Endothelial cell of umbilical vein (primary cell): ENCODE measurements at regions not wholly inside any gene's neighbourhood (a gene's known extent, or its start where the extent isn't known, plus 50 kb on each side); places are given as distances from the start of the nearest gene placed in this dataset.

Experiments used
- BruUV-seq: library from RNA; stranded (reverse); fragments of 400-500 nt; replicated peaks from 2 replicates; lab custom pipeline; 2021; lab: Mats Ljungman, UMichigan
- CTCF ChIA-PET: fragments of 300-600, 350-600 bp; sonication (Branson Sonifier 250); formaldehyde crosslinking; loops from one replicate; lab custom pipeline; 2021; ENCODE audit warnings: antibody characterized with exemption, inconsistent platforms; lab: Charles Lee
- POLR2A ChIA-PET: fragments of 300-600, 350-600 bp; sonication (Branson Sonifier 250); formaldehyde crosslinking; loops from one replicate; lab custom pipeline; 2021; ENCODE audit warnings: antibody characterized with exemption, inconsistent platforms; lab: Charles Lee
- DNase-seq: peaks from one replicate; pipeline ENCODE4 v3.0.0-alpha.2; 2011; ENCODE audit warnings: low read depth, low spot score
- FAIRE-seq: peaks from 2 replicates; lab custom pipeline; 2011; peaks lifted over from hg19 to GRCh38; lab: Jason Lieb, UNC
- H2AFZ ChIP-seq: 2 replicates; pipeline ENCODE4 v1.6.0; 2012; ENCODE audit warnings: low read depth, low read length, control low read depth, inconsistent platforms
- H3K27ac ChIP-seq: 2 replicates; pipeline ENCODE4 v1.5.1; 2011; ENCODE audit warnings: low read depth, mild to moderate bottlenecking, control low read depth, low read length, moderate library complexity; ENCODE audit not compliant: insufficient read depth
- H3K27me3 ChIP-seq, 2 experiments: 2 replicates each; pipeline versions ENCODE4 v1.6.0 to v1.6.1; 2011; ENCODE audit warnings: low read length in 2 of 2, mixed read lengths in 1 of 2; ENCODE audit not compliant: control insufficient read depth in 2 of 2, insufficient read depth in 2 of 2
- H3K36me3 ChIP-seq, 2 experiments: 2 replicates in 1 of 2; 3 replicates in 1 of 2; pipeline ENCODE4 v1.5.1; 2011; ENCODE audit warnings: low read length in 2 of 2, mild to moderate bottlenecking in 1 of 2, moderate library complexity in 1 of 2; ENCODE audit not compliant: control insufficient read depth in 2 of 2, insufficient read depth in 2 of 2; ENCODE audit errors: extremely low read depth in 1 of 2
- H3K4me1 ChIP-seq: 3 replicates; pipeline ENCODE4 v1.5.1; 2011; ENCODE audit warnings: mild to moderate bottlenecking, low read length; ENCODE audit not compliant: control insufficient read depth, insufficient read depth; ENCODE audit errors: extremely low read depth
- H3K4me2 ChIP-seq: 2 replicates; pipeline ENCODE4 v1.6.1; 2011; ENCODE audit warnings: low read length, control low read depth, mixed read lengths; ENCODE audit not compliant: insufficient read depth
- H3K4me3 ChIP-seq, 3 experiments: fragments of 200-600 bp in 1 of 3; sonication (generic), shearing (Covaris generic) in 1 of 3; replicated peaks in 1 of 3; 2 replicates each; pipeline ENCODE4 v1.5.1; 2011 to 2016; ENCODE audit warnings: control low read depth in 3 of 3, low read length in 3 of 3, mild to moderate bottlenecking in 2 of 3, inconsistent platforms in 1 of 3, low read depth in 1 of 3, moderate library complexity in 1 of 3; ENCODE audit not compliant: insufficient read depth in 1 of 3
- H3K79me2 ChIP-seq: 2 replicates; pipeline ENCODE4 v1.6.0; 2012; ENCODE audit warnings: low read length, inconsistent platforms; ENCODE audit not compliant: control insufficient read depth, insufficient read depth
- H3K9ac ChIP-seq: replicated peaks from 2 replicates; pipeline ENCODE3; 2011; ENCODE audit warnings: low read length, control low read depth; ENCODE audit not compliant: insufficient read depth; ENCODE audit errors: extremely low read depth
- H3K9me1 ChIP-seq: replicated peaks from 3 replicates; pipeline ENCODE4 v1.6.0; 2011; ENCODE audit warnings: mild to moderate bottlenecking, low read length; ENCODE audit not compliant: control insufficient read depth, insufficient read depth; ENCODE audit errors: extremely low read depth
- H3K9me3 ChIP-seq: replicated peaks from 2 replicates; pipeline ENCODE4 v1.5.1; 2012; ENCODE audit warnings: low read length, inconsistent platforms; ENCODE audit not compliant: control insufficient read depth, insufficient read depth
- H4K20me1 ChIP-seq: replicated peaks from 2 replicates; pipeline ENCODE3; 2011; ENCODE audit warnings: mild to moderate bottlenecking, low read length; ENCODE audit not compliant: control insufficient read depth, insufficient read depth; ENCODE audit errors: extremely low read depth
- CTCF ChIP-seq, 2 donors: IDR thresholded peaks; 1 replicate in 1 of 2; 2 replicates in 1 of 2; pipeline ENCODE4 v1.5.1; 2011; ENCODE audit warnings: low read length in 2 of 2, mild to moderate bottlenecking in 2 of 2, moderate library complexity in 2 of 2, control low read depth in 1 of 2, inconsistent platforms in 1 of 2, low read depth in 1 of 2; ENCODE audit not compliant: insufficient read depth in 1 of 2; ENCODE audit errors: extremely low read depth in 1 of 2
- EZH2 ChIP-seq: IDR thresholded peaks from 2 replicates; pipeline ENCODE4 v1.6.1; 2012; ENCODE audit warnings: borderline replicate concordance, low read depth, mild to moderate bottlenecking, moderate library complexity, low read length, inconsistent platforms; ENCODE audit not compliant: severe bottlenecking
- FOS ChIP-seq: IDR thresholded peaks from 2 replicates; pipeline ENCODE4 v1.6.1; 2011; ENCODE audit warnings: mild to moderate bottlenecking, low read length, moderate library complexity, borderline replicate concordance; ENCODE audit not compliant: insufficient read depth
- GATA2 ChIP-seq: IDR thresholded peaks from 2 replicates; pipeline ENCODE4 v1.7.0; 2011; ENCODE audit warnings: low read depth, mild to moderate bottlenecking, moderate library complexity, mixed read lengths, low read length; ENCODE audit not compliant: insufficient read length, insufficient read depth
- JUN ChIP-seq: IDR thresholded peaks from 2 replicates; pipeline ENCODE4 v1.6.1; 2011; ENCODE audit warnings: borderline replicate concordance, low read depth; ENCODE audit not compliant: insufficient read length, insufficient read depth
- MAX ChIP-seq: IDR thresholded peaks from 2 replicates; pipeline ENCODE4 v1.6.1; 2011; ENCODE audit not compliant: insufficient read depth, insufficient read length
- MYC ChIP-seq: IDR thresholded peaks from one replicate; pipeline ENCODE4 v1.6.1; 2011; ENCODE audit warnings: mild to moderate bottlenecking, low read depth, low read length
- POLR2A ChIP-seq: IDR thresholded peaks from 2 replicates; pipeline ENCODE4 v1.6.1; 2012; ENCODE audit warnings: low read depth, mild to moderate bottlenecking, control low read depth, low read length
- POLR2AphosphoS5 ChIP-seq: IDR thresholded peaks from 2 replicates; pipeline ENCODE4 v1.6.1; 2012; ENCODE audit warnings: low read depth, mild to moderate bottlenecking, control low read depth, low read length, moderate library complexity; ENCODE audit not compliant: insufficient read depth
- dilution Hi-C: fragments of 300-500 bp; cut with MboI; formaldehyde crosslinking; loops from one replicate; pipeline ENCODE4 v1.15.0; 2019; ENCODE audit warnings: low sequenced_read_pairs; ENCODE audit not compliant: extremely low pct_ligation_motif_present
- intact Hi-C: fragments of 100-400 bp; cut with micrococcal nuclease; formaldehyde crosslinking; loops from one replicate; pipeline ENCODE4 v1.10.0; 2022

DNA sequence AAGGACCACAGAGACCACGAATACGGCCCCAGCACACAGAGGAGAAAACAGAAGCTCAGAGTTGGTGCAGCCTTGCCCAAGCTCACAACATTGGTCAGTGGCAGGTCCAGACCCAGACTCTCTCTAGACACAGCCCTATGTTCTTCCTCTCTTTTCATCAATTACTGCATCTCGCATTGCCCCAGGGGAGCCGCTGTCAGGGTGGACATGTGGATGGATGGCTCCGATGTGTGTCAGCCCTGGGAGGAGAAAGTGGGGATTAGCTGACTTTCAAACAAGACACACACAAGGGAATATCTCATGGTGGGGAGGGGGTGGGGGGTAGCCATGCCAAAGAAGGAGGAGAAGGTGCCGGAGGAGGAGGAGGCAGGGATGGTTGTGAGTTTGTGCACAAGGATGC, 556.8 kb downstream of the NPHP4 start:
- ChIA-PET CTCF (no interaction called here), POLR2A (no interaction called here)
- no peaks in the 10 kb centered on the region for H3K36me3 ChIP-seq
- no peaks in the 10 kb centered on the region for H3K79me2 ChIP-seq
- no peak overlapping the region for H3K9ac ChIP-seq
- no peak overlapping the region for H3K27ac ChIP-seq
- no peaks in the 10 kb centered on the region for H4K20me1 ChIP-seq
- dilution Hi-C loops (no loop called here), intact Hi-C loops (no loop called here)
- no peak overlapping the region for H3K4me2 ChIP-seq
- FAIRE-seq (no peak), DNase-seq (no peak)
- H3K9me3 ChIP-seq: peaks cover 5% of the 10 kb centered on the region
- BruUV-seq: no TSS peak
- H3K4me3 ChIP-seq: no peak overlapping the region
- H2AFZ ChIP-seq: no peak overlapping the region
- no peaks in the 10 kb centered on the region for H3K9me1 ChIP-seq
- H3K27me3 ChIP-seq: no peaks in the 10 kb centered on the region
- no peak for TF ChIP-seq POLR2AphosphoS5
- no peak for TF ChIP-seq POLR2A
- TF ChIP-seq EZH2: no peak
- no peak for TF ChIP-seq MYC
- TF ChIP-seq GATA2: no peak
- no peak for TF ChIP-seq MAX
- no peak for TF ChIP-seq FOS
- no peaks in the 10 kb centered on the region for H3K4me1 ChIP-seq

- H3K4me3 ChIP-seq: no peak overlapping the region
- FAIRE-seq (no peak), DNase-seq (no peak)
- TF ChIP-seq POLR2AphosphoS5 (no peak), FOS (no peak), JUN (no peak), MAX (no peak), MYC (no peak), CTCF (IDR thresholded peaks at IDR 0.05; ENCODE audit: extremely low read depth in 1 of 2, insufficient read depth in 1 of 2, low read depth in 1 of 2, low read length in 2 of 2) (no peak), GATA2 (no peak), EZH2 (no peak)
- no TSS peak for BruUV-seq
- H3K9me3 ChIP-seq: peaks cover 7% of the 10 kb centered on the region
- no peaks in the 10 kb centered on the region for H3K4me1 ChIP-seq
- no peak overlapping the region for H3K27ac ChIP-seq
- H3K27me3 ChIP-seq: no peaks in the 10 kb centered on the region
- H3K79me2 ChIP-seq: no peaks in the 10 kb centered on the region
- POLR2A ChIA-PET: no interaction called here
- H4K20me1 ChIP-seq: no peaks in the 10 kb centered on the region
- dilution Hi-C loops: no loop called here
- no peak overlapping the region for H3K4me2 ChIP-seq
- H2AFZ ChIP-seq: no peak overlapping the region
- intact Hi-C loops: no loop called here
- CTCF ChIA-PET: no interaction called here
- H3K9ac ChIP-seq: no peak overlapping the region
- no peaks in the 10 kb centered on the region for H3K9me1 ChIP-seq
- no peaks in the 10 kb centered on the region for H3K36me3 ChIP-seq
These were observed 559.8 kb downstream of the NPHP4 start for GRCh38 chr1:5432436-5432835.
